ENCODE measurements at regions not wholly inside any gene's neighbourhood (a gene's known extent, or its start where the extent isn't known, plus 50 kb on each side); places are given as distances from the start of the nearest gene placed in this dataset.
"Not testable (repeated sequence)": the region's sequence is repeated elsewhere in the genome, so short reads cannot be mapped to it uniquely, and the experiment has no call there.

- DNase-seq (ENCODE audit: low read depth), result no peak
Measured at GRCh38 chr6:103893141-103893581, 966.6 kb downstream of the HACE1 start.

- DNase-seq (ENCODE audit: low read depth), result no peak
Measured at GRCh38 chr6:103886951-103887350, 972.8 kb downstream of the HACE1 start.

GRCh38 chr6:103885446-103885845 is 974.3 kb downstream of the HACE1 start:
- no peak for DNase-seq (ENCODE audit: low read depth)

- no peak for DNase-seq (ENCODE audit: low read depth)
Measured at GRCh38 chr6:103879800-103880199, 979.9 kb downstream of the HACE1 start.

GRCh38 chr6:103875221-103875620 is 984.5 kb downstream of the HACE1 start:
- DNase-seq (ENCODE audit: low read depth), result no peak

- DNase-seq (ENCODE audit: low read depth), result no peak
Measured at GRCh38 chr6:103874575-103874974, 985.1 kb downstream of the HACE1 start.

GRCh38 chr6:103872678-103873077 is 987.0 kb downstream of the HACE1 start:
- DNase-seq (ENCODE audit: low read depth), result no peak

- DNase-seq (ENCODE audit: low read depth), result no peak
Measured at GRCh38 chr6:103872233-103872632, 987.5 kb downstream of the HACE1 start.

- no peak for DNase-seq (ENCODE audit: low read depth)
Measured at GRCh38 chr6:103870970-103871369, 988.7 kb downstream of the HACE1 start.

- no peak for DNase-seq (ENCODE audit: low read depth)
Measured at GRCh38 chr6:103862297-103862696, 997.4 kb downstream of the HACE1 start.

- no peak for DNase-seq (ENCODE audit: low read depth)
Measured at GRCh38 chr6:103858003-103858402, 1001.7 kb downstream of the HACE1 start.

- DNase-seq (ENCODE audit: low read depth), result no peak
Measured at GRCh38 chr6:103855750-103856149, 1004.0 kb downstream of the HACE1 start.

GRCh38 chr6:103854059-103854458 is 1005.7 kb downstream of the HACE1 start:
- no peak for DNase-seq (ENCODE audit: low read depth)

- no peak for DNase-seq (ENCODE audit: low read depth)
Measured at GRCh38 chr6:103838457-103838856, 1021.3 kb downstream of the HACE1 start.

- no peak for DNase-seq (ENCODE audit: low read depth)
Measured at GRCh38 chr6:103826209-103826608, 1033.5 kb downstream of the HACE1 start.

GRCh38 chr6:103820148-103820547 is 1039.6 kb downstream of the HACE1 start:
- no peak for DNase-seq (ENCODE audit: low read depth)

GRCh38 chr6:103819509-103819908 is 1040.2 kb downstream of the HACE1 start:
- DNase-seq (ENCODE audit: low read depth), result no peak

GRCh38 chr6:103812970-103813369 is 1046.7 kb downstream of the HACE1 start:
- no peak for DNase-seq (ENCODE audit: low read depth)

GRCh38 chr6:103801901-103802479 is 1057.7 kb downstream of the HACE1 start:
- DNase-seq (ENCODE audit: low read depth), result not testable (repeated sequence)

GRCh38 chr6:103799971-103800670 is 1059.6 kb downstream of the HACE1 start:
- no peak for DNase-seq (ENCODE audit: low read depth)

GRCh38 chr6:103798166-103798565 is 1061.6 kb downstream of the HACE1 start:
- no peak for DNase-seq (ENCODE audit: low read depth)

- DNase-seq (ENCODE audit: low read depth), result no peak
Measured at GRCh38 chr6:103797738-103798137, 1062.0 kb downstream of the HACE1 start.

- DNase-seq (ENCODE audit: low read depth), result no peak
Measured at GRCh38 chr6:103791458-103791857, 1068.3 kb downstream of the HACE1 start.

GRCh38 chr6:103784117-103784516 is 1075.6 kb downstream of the HACE1 start:
- DNase-seq (ENCODE audit: low read depth), result no peak

Measured in stromal cell of bone marrow (primary cell).